ENCODE measurements at regions not wholly inside any gene's neighbourhood (a gene's known extent, or its start where the extent isn't known, plus 50 kb on each side); places are given as distances from the start of the nearest gene placed in this dataset.

- no peak overlapping the region for H3K4me3 ChIP-seq (ENCODE audit: low read depth, low read length, poor library complexity, severe bottlenecking)
- no peak overlapping the region for H2AFZ ChIP-seq (ENCODE audit: low read length)
- no peaks in the 10 kb centered on the region for H3K9me3 ChIP-seq (ENCODE audit: low read length)
- H3K36me3 ChIP-seq (ENCODE audit: insufficient read depth, low read length): no peaks in the 10 kb centered on the region
- intact Hi-C loops (cut with micrococcal nuclease; ENCODE audit: unreplicated experiment): no loop called here
- BruUV-seq (replicated peaks): no TSS peak
- ChIA-PET CTCF (ENCODE audit: unreplicated experiment) (no interaction called here), POLR2A (no interaction called here)
- no peak for DNase-seq (ENCODE audit: low spot score)
- TF ChIP-seq CTCF (conservative IDR thresholded peaks at IDR 0.05; ENCODE audit: low read length): no peak
- TF ChIP-seq EZH2phosphoT487 (IDR thresholded peaks at IDR 0.05; ENCODE audit: borderline replicate concordance, low read depth, low read length): no peak
- H3K79me2 ChIP-seq (ENCODE audit: insufficient read depth, low read depth, low read length): no peaks in the 10 kb centered on the region
- H3K4me2 ChIP-seq (ENCODE audit: low read length): no peak overlapping the region
- no peaks in the 10 kb centered on the region for H4K20me1 ChIP-seq (ENCODE audit: insufficient read depth, low read length)
- no peak overlapping the region for H3K27ac ChIP-seq (ENCODE audit: low read depth, low read length, poor library complexity, severe bottlenecking)
- H3K9me2 ChIP-seq (ENCODE audit: insufficient read depth, low read length): no peaks in the 10 kb centered on the region
- H3K4me1 ChIP-seq (ENCODE audit: insufficient read depth, low read length, poor library complexity, severe bottlenecking): no peaks in the 10 kb centered on the region
Observed at GRCh38 chr5:8751971-8752370, 793.9 kb downstream of the SEMA5A start.

GRCh38 chr5:8752595-8752994 is 793.3 kb downstream of the SEMA5A start:
- no peak overlapping the region for H2AFZ ChIP-seq (ENCODE audit: low read length)
- no peaks in the 10 kb centered on the region for H3K79me2 ChIP-seq (ENCODE audit: insufficient read depth, low read depth, low read length)
- H3K4me3 ChIP-seq (ENCODE audit: low read depth, low read length, poor library complexity, severe bottlenecking): no peak overlapping the region
- TF ChIP-seq EZH2phosphoT487 (IDR thresholded peaks at IDR 0.05; ENCODE audit: borderline replicate concordance, low read depth, low read length): no peak
- TF ChIP-seq CTCF (conservative IDR thresholded peaks at IDR 0.05; ENCODE audit: low read length): no peak
- ChIA-PET CTCF (ENCODE audit: unreplicated experiment) (no interaction called here), POLR2A (interaction anchor here (0.6 kb wide), 1 partner anchor 27 kb away, joined by 3 read pairs; no protein-coding TSS in a partner anchor)
- H3K4me2 ChIP-seq (ENCODE audit: low read length): no peak overlapping the region
- H3K4me1 ChIP-seq (ENCODE audit: insufficient read depth, low read length, poor library complexity, severe bottlenecking): no peaks in the 10 kb centered on the region
- H3K36me3 ChIP-seq (ENCODE audit: insufficient read depth, low read length): no peaks in the 10 kb centered on the region
- no peak for DNase-seq (ENCODE audit: low spot score)
- BruUV-seq (replicated peaks): no TSS peak
- no peak overlapping the region for H3K27ac ChIP-seq (ENCODE audit: low read depth, low read length, poor library complexity, severe bottlenecking)
- H3K9me3 ChIP-seq (ENCODE audit: low read length): no peaks in the 10 kb centered on the region
- H3K9me2 ChIP-seq (ENCODE audit: insufficient read depth, low read length): no peaks in the 10 kb centered on the region
- no peaks in the 10 kb centered on the region for H4K20me1 ChIP-seq (ENCODE audit: insufficient read depth, low read length)
- intact Hi-C loops (cut with micrococcal nuclease; ENCODE audit: unreplicated experiment): no loop called here

GRCh38 chr5:8756498-8757084 is 789.3 kb downstream of the SEMA5A start:
- TF ChIP-seq CTCF (conservative IDR thresholded peaks at IDR 0.05; ENCODE audit: low read length): peak; percentile 72
- TF ChIP-seq EZH2phosphoT487 (IDR thresholded peaks at IDR 0.05; ENCODE audit: borderline replicate concordance, low read depth, low read length): no peak
- Histone ChIP-seq H3K36me3 (ENCODE audit: insufficient read depth, low read length) (no peaks in the 10 kb centered on the region), H4K20me1 (ENCODE audit: insufficient read depth, low read length) (no peaks in the 10 kb centered on the region), H3K79me2 (ENCODE audit: insufficient read depth, low read depth, low read length) (no peaks in the 10 kb centered on the region), H3K9me2 (ENCODE audit: insufficient read depth, low read length) (no peaks in the 10 kb centered on the region), H3K27ac (ENCODE audit: low read depth, low read length, poor library complexity, severe bottlenecking) (no peak overlapping the region), H3K4me3 (ENCODE audit: low read depth, low read length, poor library complexity, severe bottlenecking) (no peak overlapping the region), H3K4me1 (ENCODE audit: insufficient read depth, low read length, poor library complexity, severe bottlenecking) (no peaks in the 10 kb centered on the region), H3K4me2 (ENCODE audit: low read length) (no peak overlapping the region), H3K9me3 (ENCODE audit: low read length) (no peaks in the 10 kb centered on the region), H2AFZ (ENCODE audit: low read length) (no peak overlapping the region)
- ChIA-PET POLR2A (no interaction called here), CTCF (ENCODE audit: unreplicated experiment) (no interaction called here)
- no TSS peak for BruUV-seq (replicated peaks)
- peak; percentile 45 for DNase-seq (ENCODE audit: low spot score)
- intact Hi-C loops (cut with micrococcal nuclease; ENCODE audit: unreplicated experiment): loop anchor here (5.0 kb wide), 2 partner anchors 456 to 829 kb away; no protein-coding TSS in a partner anchor
